Stomach (tissue), 4 donors: ENCODE measurements at regions not wholly inside any gene's neighbourhood (a gene's known extent, or its start where the extent isn't known, plus 50 kb on each side); places are given as distances from the start of the nearest gene placed in this dataset.

Experiments used
- EP300 ChIP-seq: sonication (generic); formaldehyde crosslinking; IDR thresholded peaks from one replicate; pipeline ENCODE4 v1.6.1; 2017; ENCODE audit warnings: antibody characterized with exemption
- POLR2A ChIP-seq, 4 donors: fragments of 450-650 bp; IDR thresholded peaks; one replicate each; pipeline ENCODE4 v1.6.1; 2016; ENCODE audit warnings: antibody characterized with exemption in 4 of 4, control low read depth in 2 of 4, mild to moderate bottlenecking in 1 of 4, moderate library complexity in 1 of 4
- POLR2AphosphoS5 ChIP-seq, 3 donors: sonication (generic); formaldehyde crosslinking; IDR thresholded peaks; one replicate each; pipeline ENCODE4 v1.6.1; 2016; ENCODE audit warnings: antibody characterized with exemption in 3 of 3
- TF ChIP-seq, protein P1 (sequence below), 7 experiments: fragments of 450-650 bp in 4 of 7; fragments of 200-600 bp in 3 of 7; sonication (generic) in 3 of 7; IDR thresholded peaks; one replicate each; pipeline ENCODE4 v1.5.1; 2016 to 2019; ENCODE audit warnings: antibody characterized with exemption in 7 of 7, control low read depth in 2 of 7, mild to moderate bottlenecking in 1 of 7

DNA sequence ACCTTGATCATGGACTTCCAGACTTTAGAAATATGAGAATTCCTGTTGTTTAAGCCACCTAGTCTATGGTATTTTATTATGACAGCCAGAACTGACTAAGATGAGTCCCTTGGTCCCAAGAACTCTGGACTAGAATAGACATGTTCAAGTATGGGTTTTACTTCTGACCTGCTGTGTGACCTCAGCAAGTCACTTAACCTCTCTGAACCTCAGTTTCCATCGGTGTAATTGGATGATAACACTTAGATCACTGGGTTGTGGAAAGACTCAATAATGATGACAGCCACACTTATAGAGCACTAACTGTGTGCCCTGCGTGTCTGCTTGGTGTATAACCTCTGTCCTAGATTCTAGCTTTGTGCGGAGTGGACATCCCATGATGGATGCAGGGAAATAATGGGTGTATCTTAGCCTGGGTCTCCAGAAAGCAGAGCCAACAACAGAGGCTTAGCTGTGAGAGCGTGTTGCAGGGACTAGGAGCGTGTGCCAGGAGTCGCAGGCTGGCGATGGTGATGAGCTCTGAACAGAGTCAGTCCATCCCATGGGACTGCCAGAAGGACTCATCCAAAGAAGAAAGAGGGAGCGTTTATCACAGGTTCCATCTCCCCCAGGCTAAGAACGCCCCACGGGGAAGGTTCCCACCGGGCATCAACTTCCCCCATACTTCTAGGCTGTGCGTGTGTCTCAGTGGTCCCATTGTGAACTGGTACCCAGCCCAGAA, 93.2 kb upstream of the TP53I11 start:
- TF ChIP-seq, protein P1, sequence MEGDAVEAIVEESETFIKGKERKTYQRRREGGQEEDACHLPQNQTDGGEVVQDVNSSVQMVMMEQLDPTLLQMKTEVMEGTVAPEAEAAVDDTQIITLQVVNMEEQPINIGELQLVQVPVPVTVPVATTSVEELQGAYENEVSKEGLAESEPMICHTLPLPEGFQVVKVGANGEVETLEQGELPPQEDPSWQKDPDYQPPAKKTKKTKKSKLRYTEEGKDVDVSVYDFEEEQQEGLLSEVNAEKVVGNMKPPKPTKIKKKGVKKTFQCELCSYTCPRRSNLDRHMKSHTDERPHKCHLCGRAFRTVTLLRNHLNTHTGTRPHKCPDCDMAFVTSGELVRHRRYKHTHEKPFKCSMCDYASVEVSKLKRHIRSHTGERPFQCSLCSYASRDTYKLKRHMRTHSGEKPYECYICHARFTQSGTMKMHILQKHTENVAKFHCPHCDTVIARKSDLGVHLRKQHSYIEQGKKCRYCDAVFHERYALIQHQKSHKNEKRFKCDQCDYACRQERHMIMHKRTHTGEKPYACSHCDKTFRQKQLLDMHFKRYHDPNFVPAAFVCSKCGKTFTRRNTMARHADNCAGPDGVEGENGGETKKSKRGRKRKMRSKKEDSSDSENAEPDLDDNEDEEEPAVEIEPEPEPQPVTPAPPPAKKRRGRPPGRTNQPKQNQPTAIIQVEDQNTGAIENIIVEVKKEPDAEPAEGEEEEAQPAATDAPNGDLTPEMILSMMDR (IDR thresholded peaks at IDR 0.05) = no peak
- no peak for TF ChIP-seq POLR2A (IDR thresholded peaks at IDR 0.05)
- TF ChIP-seq POLR2AphosphoS5 (IDR thresholded peaks at IDR 0.05) = no peak
- no peak for TF ChIP-seq EP300
